NCI-H2029 (cell line): ENCODE measurements at regions not wholly inside any gene's neighbourhood (a gene's known extent, or its start where the extent isn't known, plus 50 kb on each side); places are given as distances from the start of the nearest gene placed in this dataset.
A peak's percentile ranks its signal among the peaks of the same experiment; 100 is the strongest.

ENCODE experiments used
- DNase-seq: peaks from one replicate; lab custom pipeline; 2025; lab: John Stamatoyannopoulos, UW

DNA sequence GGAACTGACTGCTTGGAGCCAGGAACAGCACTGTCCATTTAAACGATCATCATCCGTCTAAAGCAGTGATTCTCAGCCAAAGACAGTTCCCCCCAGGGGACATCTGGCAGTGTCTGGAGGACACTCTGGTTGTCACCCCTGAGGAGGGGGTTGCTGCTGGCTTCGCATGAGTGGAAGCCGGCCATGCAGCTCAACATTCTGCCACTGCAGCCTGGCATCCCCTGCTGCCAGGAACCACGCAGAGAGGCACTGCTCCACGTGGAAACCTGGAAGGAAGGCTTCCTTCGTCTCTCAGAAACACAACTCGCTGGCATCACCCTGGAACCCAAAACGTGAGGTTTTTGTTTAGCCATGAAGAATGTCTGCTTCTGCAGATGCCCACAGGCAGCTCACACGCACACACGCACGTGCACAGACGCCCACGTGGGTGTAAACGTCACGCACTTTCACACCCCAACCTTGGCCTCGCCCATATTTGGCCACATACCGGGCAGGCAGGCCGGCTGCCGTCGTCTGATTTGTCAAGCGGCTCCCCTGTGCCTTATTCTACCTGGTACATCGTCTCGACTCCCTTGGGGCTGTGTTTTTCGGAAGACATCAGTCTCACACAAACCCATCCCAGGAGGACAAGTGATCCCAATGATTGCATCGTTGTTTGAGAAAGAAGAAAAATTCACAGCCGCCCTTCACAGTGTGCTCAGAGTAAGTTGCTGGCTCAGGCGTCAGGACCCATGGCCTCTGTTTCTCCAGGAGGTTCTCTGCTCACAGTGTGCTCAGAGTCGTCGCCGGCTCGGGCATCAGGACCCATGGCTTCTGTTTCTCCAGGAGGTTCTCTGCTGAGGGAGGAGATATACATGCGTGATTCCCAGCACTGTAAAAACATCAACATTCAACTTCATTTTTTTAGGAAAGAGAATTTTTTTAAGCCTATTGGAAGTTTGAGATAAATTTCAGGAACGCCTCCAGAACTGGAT is 127.2 kb upstream of the PPP2R2D start:
- no peak for DNase-seq

DNA sequence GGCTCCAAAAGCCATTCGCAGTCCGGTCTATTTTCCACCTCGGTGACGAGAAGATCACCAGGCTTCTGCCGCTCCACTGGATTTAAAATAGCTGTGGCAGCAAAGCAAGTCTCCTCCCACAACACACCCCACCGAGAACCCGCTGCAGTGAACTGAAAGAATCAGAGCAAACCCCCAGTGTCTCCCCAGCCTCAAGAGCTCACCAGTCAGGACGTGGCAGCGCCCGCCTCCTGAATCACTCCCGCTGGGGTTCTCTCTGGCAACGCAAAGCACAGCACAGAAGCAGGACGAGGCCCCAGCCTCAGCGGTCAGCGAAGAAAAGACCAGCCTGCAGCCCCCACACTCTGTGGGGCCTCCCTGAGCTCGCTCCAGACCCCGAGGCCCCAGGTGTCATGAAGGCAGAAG is 126.1 kb upstream of the PPP2R2D start:
- DNase-seq = no peak

DNA sequence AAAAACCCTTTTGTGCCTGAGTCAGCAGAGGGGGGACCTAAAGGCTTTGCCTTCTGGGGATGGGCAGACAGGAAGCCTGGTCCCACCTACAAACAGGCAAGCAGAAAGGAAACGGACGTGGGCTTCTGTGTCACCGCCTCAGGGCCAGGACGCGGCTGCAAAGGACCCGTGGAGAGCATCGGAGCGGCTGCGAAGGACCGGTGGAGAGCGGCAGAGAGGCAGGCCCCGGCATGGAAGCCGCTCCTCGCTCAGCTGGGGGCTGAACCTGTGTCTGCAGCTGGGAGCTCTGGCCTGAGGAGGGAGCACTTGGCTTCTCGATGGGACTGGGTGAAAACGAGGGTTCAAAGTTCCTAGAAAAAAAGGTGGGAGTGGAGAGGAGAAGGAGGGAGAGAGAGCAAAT is 125.4 kb upstream of the PPP2R2D start:
- DNase-seq = no peak

DNA sequence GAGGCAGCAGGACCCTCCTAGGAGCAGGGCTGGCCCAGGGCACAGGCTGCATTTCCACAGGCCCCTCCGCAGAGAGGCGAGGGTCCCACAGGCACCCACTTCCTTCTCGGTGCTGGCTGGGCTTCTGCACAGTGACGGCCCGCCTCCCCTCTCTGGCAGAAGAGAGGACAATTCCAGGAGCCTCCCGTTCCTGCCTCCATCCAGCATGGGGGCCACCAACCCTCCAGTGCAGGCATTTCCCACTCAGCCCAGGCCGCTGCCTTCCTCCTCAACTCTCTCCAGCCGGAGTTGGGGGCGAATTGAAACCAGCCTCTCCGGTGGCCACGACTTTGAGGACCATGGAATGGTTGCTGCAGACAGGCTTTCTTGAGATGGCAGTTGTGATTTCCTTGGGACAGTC is 125.0 kb upstream of the PPP2R2D start:
- no peak for DNase-seq

DNA sequence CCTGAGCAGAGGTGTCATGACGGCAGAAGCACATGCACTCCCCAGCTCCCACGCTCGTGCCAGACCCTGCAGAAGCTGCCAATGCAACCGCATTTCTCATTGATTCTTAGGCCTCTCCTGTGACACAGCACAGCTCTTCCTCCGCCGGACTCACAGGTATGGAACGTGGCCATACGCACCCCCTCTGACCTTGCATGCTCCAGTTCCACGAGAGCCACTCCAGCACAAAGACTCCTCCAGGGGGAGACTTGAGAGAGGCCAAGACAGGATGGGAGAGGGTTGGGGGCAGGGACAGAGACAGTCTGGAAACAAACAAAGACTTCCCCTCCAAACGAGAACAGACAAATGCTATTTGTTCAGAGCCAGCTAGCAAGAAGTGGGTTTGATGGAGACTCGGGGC is 124.3 kb upstream of the PPP2R2D start:
- DNase-seq = no peak

- no peak for DNase-seq
Measured at GRCh38 chr10:131777162-131777561, 123.6 kb upstream of the PPP2R2D start.

DNA sequence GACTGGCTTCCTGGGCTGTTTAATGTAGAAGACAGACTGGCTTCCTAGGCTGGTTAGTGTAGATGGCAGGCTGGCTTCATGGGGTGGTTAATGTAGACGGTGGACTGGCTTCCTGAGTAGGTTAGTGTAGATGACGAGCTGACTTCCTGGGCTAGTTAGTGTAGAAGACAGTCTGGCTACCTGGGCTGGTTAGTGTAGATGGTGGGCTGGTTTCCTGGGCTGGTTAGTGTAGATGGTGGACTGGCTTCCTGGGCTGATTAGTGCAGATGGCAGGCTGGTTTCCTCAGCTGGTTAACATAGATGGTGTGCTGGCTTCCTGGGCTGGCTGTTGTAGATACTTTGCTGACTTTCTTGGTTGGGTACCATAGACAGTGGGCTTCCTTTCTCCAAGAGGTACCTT is 122.9 kb upstream of the PPP2R2D start:
- no peak for DNase-seq

GRCh38 chr10:131778385-131778784 is 122.4 kb upstream of the PPP2R2D start:
- no peak for DNase-seq

DNA sequence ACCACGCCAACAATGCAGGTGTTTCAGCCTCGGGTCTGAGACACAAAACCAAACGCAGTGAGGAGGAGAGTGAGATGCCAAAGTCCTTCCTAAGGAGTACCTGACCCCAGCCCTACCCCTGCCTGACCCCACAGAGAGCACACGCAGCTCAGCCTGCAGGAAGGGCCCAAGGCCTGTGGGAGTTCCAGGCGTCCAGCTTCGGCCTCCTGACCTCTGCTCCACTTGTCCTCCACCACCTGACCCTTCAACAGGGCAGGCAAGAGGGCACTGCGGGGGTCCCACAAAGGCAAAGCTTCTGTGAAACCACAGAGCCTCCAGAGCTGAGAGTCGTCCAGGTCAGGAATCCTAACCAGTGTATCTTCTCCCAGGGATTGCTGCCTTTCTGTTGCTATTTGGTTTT is 122.0 kb upstream of the PPP2R2D start:
- DNase-seq = no peak

DNA sequence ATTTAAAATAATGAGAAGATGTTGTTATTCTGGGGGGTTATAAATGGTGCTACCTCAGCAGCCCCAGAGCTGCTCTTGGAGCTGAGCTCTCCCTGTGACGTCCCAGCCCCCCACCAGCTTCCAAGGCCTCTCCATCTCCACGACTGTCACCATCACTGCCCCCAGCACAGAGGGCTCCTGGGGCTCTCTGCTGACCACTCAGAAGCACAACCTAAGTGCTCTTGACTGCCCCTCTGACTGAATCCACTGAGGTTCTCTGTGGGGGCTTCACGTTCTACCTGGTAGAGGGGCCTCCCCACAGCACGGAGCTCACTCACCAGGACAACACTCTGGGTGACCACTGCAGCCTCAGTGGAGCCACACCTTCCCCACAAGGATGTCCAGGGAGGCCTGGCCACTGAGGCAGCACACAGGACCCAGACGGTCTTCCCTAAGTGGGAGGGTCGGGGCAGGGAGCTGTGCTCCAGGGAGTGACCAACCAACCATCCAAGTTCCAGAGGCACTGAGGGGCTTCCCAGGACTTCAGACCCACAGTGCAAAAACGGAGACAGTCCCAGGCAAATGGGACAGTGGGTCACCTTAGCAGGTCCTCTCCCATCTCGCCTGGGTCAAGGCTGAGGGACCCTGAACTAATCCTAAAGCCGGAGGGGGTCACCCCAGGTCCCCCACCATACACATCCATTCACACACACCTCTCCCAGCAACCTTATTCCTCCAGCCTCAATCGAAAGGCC is 121.0 kb upstream of the PPP2R2D start:
- DNase-seq = no peak

- DNase-seq = no peak
Measured at GRCh38 chr10:131781076-131781475, 119.7 kb upstream of the PPP2R2D start.

DNA sequence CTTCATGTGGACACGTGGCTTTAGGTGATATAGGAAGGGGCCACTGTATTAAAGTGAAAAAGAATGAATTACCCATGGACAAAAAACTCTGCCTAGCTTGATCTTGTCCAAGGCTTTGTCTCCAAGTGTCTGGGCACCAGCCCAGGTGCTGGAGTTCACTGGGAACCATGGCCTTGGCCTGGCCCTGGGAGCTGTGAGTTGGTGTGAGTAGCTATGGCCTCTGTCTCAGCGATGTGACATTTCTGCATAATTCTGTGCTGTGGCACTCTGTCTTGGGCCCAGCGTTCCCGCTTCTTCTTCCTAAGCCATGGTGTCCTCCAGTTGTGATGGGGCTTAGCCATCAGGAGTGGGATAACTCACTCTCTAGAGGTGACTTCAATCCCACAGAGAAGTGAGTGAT is 119.0 kb upstream of the PPP2R2D start:
- no peak for DNase-seq

- DNase-seq = no peak
Measured at GRCh38 chr10:131784363-131785120, 116.3 kb upstream of the PPP2R2D start.

DNA sequence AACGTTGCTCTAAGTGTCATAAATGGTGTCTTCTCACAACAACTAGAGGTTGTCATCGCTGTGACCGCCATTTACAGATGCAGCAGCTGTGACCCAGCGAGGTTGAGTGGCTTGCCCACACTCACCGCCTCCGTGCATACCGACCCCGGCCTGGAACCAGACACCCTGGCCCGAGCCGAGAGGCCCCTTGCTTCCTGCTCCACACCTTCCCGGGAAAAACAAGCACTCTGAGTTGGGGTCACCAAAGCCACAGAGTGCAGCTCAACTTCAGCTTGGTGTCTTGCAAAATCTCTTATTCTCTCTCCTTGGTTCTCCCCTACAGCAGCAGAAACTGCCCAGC is 115.7 kb upstream of the PPP2R2D start:
- DNase-seq = no peak

- peak; percentile 8 for DNase-seq
Measured at GRCh38 chr10:131786756-131787605, 113.8 kb upstream of the PPP2R2D start.

- DNase-seq = no peak
Measured at GRCh38 chr10:131787961-131788360, 112.8 kb upstream of the PPP2R2D start.

DNA sequence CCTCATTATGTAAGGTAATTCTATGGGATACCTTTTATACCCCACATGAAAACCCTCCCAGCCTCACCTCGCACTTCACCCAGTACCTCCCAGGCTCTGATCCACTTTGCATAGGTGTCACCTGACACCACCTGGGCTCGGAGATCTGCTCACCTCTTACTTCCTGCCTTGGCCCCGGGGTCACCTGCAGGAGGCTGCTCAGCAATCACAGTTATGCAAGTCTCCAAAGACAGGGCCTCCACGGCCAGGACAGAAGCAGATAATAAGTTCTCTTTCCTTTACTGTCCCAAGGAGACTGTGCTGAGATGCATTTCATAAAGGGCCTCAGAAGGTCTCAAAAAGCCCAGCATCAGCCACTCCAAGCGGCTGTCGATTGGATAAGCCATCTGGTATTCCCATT is 112.4 kb upstream of the PPP2R2D start:
- DNase-seq = no peak

DNA sequence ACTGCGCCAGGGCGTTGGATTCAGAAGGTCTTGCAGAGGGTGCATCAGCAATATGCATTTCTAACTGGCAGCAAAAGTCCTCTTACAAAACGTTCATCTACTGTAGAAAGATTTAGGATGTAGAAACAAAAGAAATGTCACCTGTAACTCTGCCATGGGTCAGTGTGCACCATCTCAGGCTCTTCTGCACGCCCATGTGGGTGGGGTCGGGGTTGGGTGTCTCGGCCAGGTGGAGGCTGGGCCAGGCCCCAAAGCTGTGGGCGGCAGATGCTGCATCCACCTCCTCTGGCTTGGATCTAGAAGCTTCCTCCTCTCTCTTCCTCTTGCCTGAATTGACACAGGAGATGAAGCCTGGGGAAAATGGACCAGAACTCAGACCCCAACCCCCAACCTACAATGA is 111.3 kb upstream of the PPP2R2D start:
- no peak for DNase-seq

GRCh38 chr10:131790021-131790420 is 110.8 kb upstream of the PPP2R2D start:
- DNase-seq = no peak

DNA sequence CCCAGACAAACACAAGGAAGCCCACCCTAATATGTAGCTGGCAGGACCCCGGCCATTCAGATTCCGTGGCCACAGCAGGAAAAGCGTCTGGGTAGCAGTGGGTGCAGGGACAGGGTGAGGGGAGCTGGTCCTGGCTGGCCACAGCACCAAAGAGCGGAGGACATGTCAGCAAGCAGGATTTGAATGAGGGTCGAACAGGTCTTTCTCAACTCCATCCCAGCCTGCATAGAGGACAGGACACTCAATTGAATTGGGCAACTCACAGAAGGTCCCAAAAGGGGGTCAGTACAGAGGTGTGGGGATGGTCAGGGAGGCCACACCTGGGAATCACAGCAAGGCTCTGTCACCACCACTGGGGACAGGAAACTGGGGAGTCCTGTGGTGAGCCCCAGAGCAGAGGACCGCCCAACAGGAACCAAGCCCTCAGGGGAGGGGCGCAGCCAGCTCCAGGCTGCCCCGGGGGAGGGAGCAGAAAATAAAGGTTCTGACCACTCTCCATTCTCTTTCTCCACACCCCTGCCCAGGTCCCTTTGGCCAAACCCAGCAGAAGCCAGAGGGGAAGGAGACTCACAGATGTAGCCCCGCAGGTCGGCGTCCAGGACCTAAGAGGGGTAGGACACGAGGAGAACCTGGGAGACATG is 108.7 kb upstream of the PPP2R2D start:
- DNase-seq = no peak

DNA sequence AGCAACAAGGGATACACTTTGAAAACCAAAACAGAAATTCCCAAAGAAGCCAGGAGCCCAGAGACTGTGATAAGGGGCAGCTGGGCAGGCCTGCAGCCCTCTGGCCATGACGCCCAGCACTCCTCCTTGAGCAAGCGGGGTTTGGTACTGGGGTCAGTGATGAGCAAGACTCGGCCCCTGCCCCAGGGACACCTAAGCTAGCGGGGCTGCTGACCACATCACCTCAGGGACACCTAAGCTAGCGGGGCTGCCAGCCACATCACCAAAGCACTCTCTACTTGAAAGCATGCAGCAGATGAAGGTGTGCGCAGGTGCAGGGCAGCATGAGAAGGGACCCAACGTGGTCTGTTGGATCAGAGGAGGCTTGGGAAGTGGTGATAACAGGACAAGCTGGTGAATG is 108.0 kb upstream of the PPP2R2D start:
- no peak for DNase-seq
